ENCODE measurements at regions not wholly inside any gene's neighbourhood (a gene's known extent, or its start where the extent isn't known, plus 50 kb on each side); places are given as distances from the start of the nearest gene placed in this dataset.

GRCh38 chr20:6348908-6349307 lies 226.1 kb upstream of the FERMT1 start:
- TF ChIP-seq EZH2 (IDR thresholded peaks at IDR 0.05) (no peak), FOXP2 (optimal IDR thresholded peaks at IDR 0.05; ENCODE audit: control extremely low read depth, extremely low read length, insufficient read depth) (no peak)
